ENCODE measurements at regions not wholly inside any gene's neighbourhood (a gene's known extent, or its start where the extent isn't known, plus 50 kb on each side); places are given as distances from the start of the nearest gene placed in this dataset.

DNA sequence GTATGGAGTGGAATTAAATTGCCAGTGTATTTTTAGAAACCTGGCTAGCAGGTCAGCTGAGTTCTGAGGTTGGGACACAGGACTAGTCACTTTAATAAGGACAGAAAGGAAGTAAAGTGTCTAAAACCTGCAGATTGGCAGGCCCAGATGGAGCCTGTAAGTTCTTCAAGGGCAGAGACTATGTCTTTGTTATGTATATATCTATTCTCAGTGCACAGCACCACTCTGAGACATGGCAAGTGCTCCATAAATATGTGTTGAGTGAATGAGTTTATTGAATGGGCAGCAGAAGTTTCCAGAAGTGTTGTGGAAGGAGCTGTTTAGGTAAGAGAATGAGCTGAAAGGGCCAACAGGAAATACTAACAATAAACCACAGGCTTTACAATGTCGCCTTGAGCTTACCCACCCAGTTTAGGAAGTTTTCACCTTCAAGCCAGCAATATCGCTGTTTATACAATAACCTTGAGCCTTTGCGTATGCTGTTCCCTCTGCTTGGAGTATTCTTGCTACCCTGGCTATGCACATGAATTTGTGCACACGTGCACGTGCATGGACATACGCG is 109.5 kb upstream of the TMPO start:
- TF ChIP-seq, protein P1, sequence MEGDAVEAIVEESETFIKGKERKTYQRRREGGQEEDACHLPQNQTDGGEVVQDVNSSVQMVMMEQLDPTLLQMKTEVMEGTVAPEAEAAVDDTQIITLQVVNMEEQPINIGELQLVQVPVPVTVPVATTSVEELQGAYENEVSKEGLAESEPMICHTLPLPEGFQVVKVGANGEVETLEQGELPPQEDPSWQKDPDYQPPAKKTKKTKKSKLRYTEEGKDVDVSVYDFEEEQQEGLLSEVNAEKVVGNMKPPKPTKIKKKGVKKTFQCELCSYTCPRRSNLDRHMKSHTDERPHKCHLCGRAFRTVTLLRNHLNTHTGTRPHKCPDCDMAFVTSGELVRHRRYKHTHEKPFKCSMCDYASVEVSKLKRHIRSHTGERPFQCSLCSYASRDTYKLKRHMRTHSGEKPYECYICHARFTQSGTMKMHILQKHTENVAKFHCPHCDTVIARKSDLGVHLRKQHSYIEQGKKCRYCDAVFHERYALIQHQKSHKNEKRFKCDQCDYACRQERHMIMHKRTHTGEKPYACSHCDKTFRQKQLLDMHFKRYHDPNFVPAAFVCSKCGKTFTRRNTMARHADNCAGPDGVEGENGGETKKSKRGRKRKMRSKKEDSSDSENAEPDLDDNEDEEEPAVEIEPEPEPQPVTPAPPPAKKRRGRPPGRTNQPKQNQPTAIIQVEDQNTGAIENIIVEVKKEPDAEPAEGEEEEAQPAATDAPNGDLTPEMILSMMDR (IDR thresholded peaks at IDR 0.05; ENCODE audit: borderline replicate concordance), result no peak
- Histone ChIP-seq H3K4me1 (peaks cover 20% of the 10 kb centered on the region), H3K4me3 (no peak overlapping the region), H3K27me3 (ENCODE audit: low read depth) (no peaks in the 10 kb centered on the region), H3K36me3 (no peaks in the 10 kb centered on the region), H3K27ac (replicated peaks) (no peak overlapping the region), H3K9me3 (replicated peaks) (peaks cover 9% of the 10 kb centered on the region)
- no peak for DNase-seq
- intact Hi-C loops (cut with micrococcal nuclease), result no loop called here

DNA sequence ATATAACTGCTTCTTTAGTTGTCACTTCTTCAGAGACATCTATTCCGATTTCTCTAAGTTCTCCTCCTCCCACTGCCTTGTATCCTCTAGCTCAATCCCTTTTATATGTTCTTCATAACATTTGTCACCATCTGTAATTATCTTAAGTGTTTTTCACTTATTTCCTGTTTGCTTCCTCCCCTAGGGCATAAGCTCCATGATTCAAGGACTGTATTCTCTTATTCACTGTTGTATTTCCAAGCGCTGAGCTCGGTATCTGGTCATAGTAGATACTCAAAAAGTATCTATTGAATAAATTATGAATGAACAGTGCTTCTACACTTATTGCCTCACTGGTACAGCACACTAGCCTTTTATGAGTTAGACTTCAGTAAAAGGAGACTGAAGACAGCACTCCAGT is 109.0 kb upstream of the TMPO start:
- Histone ChIP-seq H3K27me3 (ENCODE audit: low read depth) (no peaks in the 10 kb centered on the region), H3K27ac (replicated peaks) (no peak overlapping the region), H3K4me1 (peaks cover 20% of the 10 kb centered on the region), H3K4me3 (no peak overlapping the region), H3K9me3 (replicated peaks) (peaks cover 9% of the 10 kb centered on the region), H3K36me3 (no peaks in the 10 kb centered on the region)
- DNase-seq, result no peak
- intact Hi-C loops (cut with micrococcal nuclease), result no loop called here
- TF ChIP-seq, protein P1 (IDR thresholded peaks at IDR 0.05; ENCODE audit: borderline replicate concordance), result no peak

DNA sequence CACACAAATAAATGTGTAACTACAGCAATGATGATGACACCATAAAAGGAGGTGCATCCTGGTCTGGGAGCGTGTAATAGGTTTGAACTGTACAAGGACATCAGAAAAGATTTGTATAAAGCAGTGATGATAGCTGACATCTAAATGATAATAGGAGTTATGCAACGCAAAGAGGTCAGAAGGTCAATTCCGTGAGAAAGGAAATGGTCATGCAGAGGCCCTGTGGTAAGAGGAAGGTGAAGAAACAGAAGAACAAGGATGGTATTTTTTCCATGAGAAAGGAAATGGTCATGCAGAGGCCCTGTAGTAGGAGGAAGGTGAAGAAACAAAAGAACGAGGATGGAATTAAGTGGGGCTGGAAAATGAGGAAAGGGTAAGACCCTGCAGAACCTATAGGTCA is 106.7 kb upstream of the TMPO start:
- intact Hi-C loops (cut with micrococcal nuclease), result no loop called here
- no peaks in the 10 kb centered on the region for H3K36me3 ChIP-seq

DNA sequence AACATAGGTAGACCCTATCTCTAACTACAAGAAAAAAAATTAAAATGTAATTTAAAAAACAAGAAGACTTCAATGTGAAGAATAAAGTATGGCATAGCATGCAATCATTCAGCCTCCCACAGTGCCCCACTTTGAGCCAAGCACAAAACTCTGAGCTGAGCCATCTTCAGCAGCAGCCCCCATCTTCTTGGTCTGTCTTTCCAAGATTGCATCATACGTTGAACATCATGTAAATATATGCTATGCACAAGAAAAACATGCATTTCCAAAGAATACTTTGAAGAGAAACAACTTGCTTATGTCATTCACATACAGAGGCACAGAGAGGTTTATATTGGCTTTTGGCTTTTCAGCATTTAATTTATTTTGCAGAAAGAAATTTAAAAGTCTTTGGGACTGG is 105.8 kb upstream of the TMPO start:
- peaks cover 9% of the 10 kb centered on the region for H3K9me3 ChIP-seq (replicated peaks)
- H3K27ac ChIP-seq (replicated peaks), result no peak overlapping the region
- DNase-seq, result no peak
- no peak overlapping the region for H3K4me3 ChIP-seq
- TF ChIP-seq, protein P1 (IDR thresholded peaks at IDR 0.05; ENCODE audit: borderline replicate concordance), result no peak
- H3K4me1 ChIP-seq, result peaks cover 14% of the 10 kb centered on the region
- intact Hi-C loops (cut with micrococcal nuclease), result no loop called here
- H3K27me3 ChIP-seq (ENCODE audit: low read depth), result no peaks in the 10 kb centered on the region
- H3K36me3 ChIP-seq, result no peaks in the 10 kb centered on the region

More for the DNA sequence above, 106.7 kb upstream of the TMPO start:
- H3K4me3 ChIP-seq, result no peak overlapping the region
- H3K27me3 ChIP-seq (ENCODE audit: low read depth), result no peaks in the 10 kb centered on the region
- peaks cover 9% of the 10 kb centered on the region for H3K9me3 ChIP-seq (replicated peaks)
- TF ChIP-seq, protein P1 (IDR thresholded peaks at IDR 0.05; ENCODE audit: borderline replicate concordance), result no peak
- no peak for DNase-seq
- H3K4me1 ChIP-seq, result peaks cover 20% of the 10 kb centered on the region
- no peak overlapping the region for H3K27ac ChIP-seq (replicated peaks)

DNA sequence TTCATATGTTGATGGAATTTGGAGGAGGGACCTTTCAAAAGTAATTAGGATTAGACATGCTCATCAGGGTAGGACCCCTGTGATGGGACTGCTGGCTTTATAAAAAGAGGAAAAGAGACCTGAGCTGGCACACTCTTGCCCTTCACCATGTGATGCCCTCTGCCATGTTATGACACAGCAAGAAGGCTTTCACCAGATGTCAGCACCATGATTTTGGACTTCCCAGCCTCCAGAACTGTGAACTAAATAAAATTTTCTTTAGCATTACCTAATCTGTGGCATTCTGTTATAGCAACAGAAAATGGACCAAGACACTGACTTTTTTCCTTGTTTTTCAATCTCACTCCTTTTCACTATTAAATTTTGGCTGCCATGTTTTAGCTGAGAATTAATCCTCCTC is 105.0 kb upstream of the TMPO start:
- H3K4me3 ChIP-seq, result no peak overlapping the region
- H3K9me3 ChIP-seq (replicated peaks), result peaks cover 9% of the 10 kb centered on the region
- intact Hi-C loops (cut with micrococcal nuclease), result no loop called here
- no peak for DNase-seq
- no peak overlapping the region for H3K27ac ChIP-seq (replicated peaks)
- H3K36me3 ChIP-seq, result no peaks in the 10 kb centered on the region
- TF ChIP-seq, protein P1 (IDR thresholded peaks at IDR 0.05; ENCODE audit: borderline replicate concordance), result no peak
- no peaks in the 10 kb centered on the region for H3K27me3 ChIP-seq (ENCODE audit: low read depth)
- H3K4me1 ChIP-seq, result peaks cover 7% of the 10 kb centered on the region

All from left ventricle myocardium inferior (tissue), 1 donor.